Activated CD8-positive, alpha-beta T cell treated with anti-CD3 and anti-CD28 coated beads, Interleukin-2, amount 10 ng/mL, durations not matched to agents 7 days and 5 days (primary cell): ENCODE measurements at regions not wholly inside any gene's neighbourhood (a gene's known extent, or its start where the extent isn't known, plus 50 kb on each side); places are given as distances from the start of the nearest gene placed in this dataset.

ENCODE experiments used
- ATAC-seq: fragments of 150-1000 bp; cut with Tn5 transposase; one replicate; pipeline ENCODE4 v1.10.0; 2021; ENCODE audit warnings: moderate library complexity
- CTCF ChIA-PET: fragments of 350-600 bp; sonication (Branson Sonifier 250); formaldehyde crosslinking; loops from one replicate; lab custom pipeline; 2021; ENCODE audit warnings: antibody characterized with exemption; lab: Charles Lee
- POLR2A ChIA-PET: fragments of 350-600 bp; sonication (Branson Sonifier 250); formaldehyde crosslinking; loops from one replicate; lab custom pipeline; 2021; ENCODE audit warnings: antibody characterized with exemption; lab: Charles Lee
- DNase-seq: peaks from one replicate; pipeline ENCODE4 v3.0.0-alpha.2; 2020
- H3K27ac Mint-ChIP-seq: one replicate; pipeline ENCODE4 v1.8.0; 2021; ENCODE audit warnings: mild to moderate bottlenecking, mixed read lengths
- H3K27me3 Mint-ChIP-seq: one replicate; pipeline ENCODE4 v1.8.0; 2021; ENCODE audit warnings: low read depth, mixed read lengths
- H3K36me3 Mint-ChIP-seq: one replicate; pipeline ENCODE4 v1.8.0; 2021; ENCODE audit warnings: low read depth, mixed read lengths
- H3K4me1 Mint-ChIP-seq: one replicate; pipeline ENCODE4 v1.8.0; 2021; ENCODE audit warnings: low read depth, mixed read lengths
- H3K4me3 Mint-ChIP-seq: one replicate; pipeline ENCODE4 v1.8.0; 2021; ENCODE audit warnings: mild to moderate bottlenecking, mixed read lengths
- H3K9me3 Mint-ChIP-seq: one replicate; pipeline ENCODE4 v1.8.0; 2022; ENCODE audit warnings: mixed read lengths; ENCODE audit not compliant: insufficient read depth

- CTCF ChIA-PET: no interaction called here
- no peaks in the 10 kb centered on the region for H3K36me3 Mint-ChIP-seq
- DNase-seq (no peak), ATAC-seq (no peak)
- H3K27ac Mint-ChIP-seq: no peak overlapping the region
- H3K4me3 Mint-ChIP-seq: no peak overlapping the region
- H3K9me3 Mint-ChIP-seq: peaks cover 8% of the 10 kb centered on the region
- no peaks in the 10 kb centered on the region for H3K27me3 Mint-ChIP-seq
- POLR2A ChIA-PET: no interaction called here
- H3K4me1 Mint-ChIP-seq: no peaks in the 10 kb centered on the region
Measured at GRCh38 chr3:94775746-94776145, 712.9 kb downstream of the NSUN3 start.

- H3K4me1 Mint-ChIP-seq: no peaks in the 10 kb centered on the region
- H3K9me3 Mint-ChIP-seq: peaks cover 10% of the 10 kb centered on the region
- H3K4me3 Mint-ChIP-seq: no peak overlapping the region
- CTCF ChIA-PET: no interaction called here
- no peak overlapping the region for H3K27ac Mint-ChIP-seq
- no peaks in the 10 kb centered on the region for H3K36me3 Mint-ChIP-seq
- H3K27me3 Mint-ChIP-seq: no peaks in the 10 kb centered on the region
- POLR2A ChIA-PET: no interaction called here
- ATAC-seq: no peak
- DNase-seq: no peak
Measured at GRCh38 chr3:94776401-94776915, 713.6 kb downstream of the NSUN3 start.

GRCh38 chr3:94778289-94778688 lies 715.4 kb downstream of the NSUN3 start:
- Mint-ChIP-seq H3K9me3 (peaks cover 10% of the 10 kb centered on the region), H3K27ac (no peak overlapping the region), H3K27me3 (no peaks in the 10 kb centered on the region), H3K36me3 (no peaks in the 10 kb centered on the region), H3K4me1 (no peaks in the 10 kb centered on the region), H3K4me3 (no peak overlapping the region)
- ATAC-seq (no peak), DNase-seq (no peak)
- ChIA-PET POLR2A (no interaction called here), CTCF (interaction anchor here (1.0 kb wide), 1 partner anchor 24 kb away, joined by 3 read pairs; no protein-coding TSS in a partner anchor)

GRCh38 chr3:94778814-94779494 lies 716.1 kb downstream of the NSUN3 start:
- no peak overlapping the region for H3K4me3 Mint-ChIP-seq
- POLR2A ChIA-PET: no interaction called here
- peaks cover 10% of the 10 kb centered on the region for H3K9me3 Mint-ChIP-seq
- H3K36me3 Mint-ChIP-seq: no peaks in the 10 kb centered on the region
- no peaks in the 10 kb centered on the region for H3K27me3 Mint-ChIP-seq
- no peak overlapping the region for H3K27ac Mint-ChIP-seq
- DNase-seq (no peak), ATAC-seq (no peak)
- no peaks in the 10 kb centered on the region for H3K4me1 Mint-ChIP-seq
- CTCF ChIA-PET: no interaction called here

GRCh38 chr3:94779699-94780098 lies 716.8 kb downstream of the NSUN3 start:
- no peak overlapping the region for H3K27ac Mint-ChIP-seq
- H3K27me3 Mint-ChIP-seq: no peaks in the 10 kb centered on the region
- DNase-seq (no peak), ATAC-seq (no peak)
- no peaks in the 10 kb centered on the region for H3K4me1 Mint-ChIP-seq
- no peaks in the 10 kb centered on the region for H3K36me3 Mint-ChIP-seq
- ChIA-PET POLR2A (no interaction called here), CTCF (no interaction called here)
- H3K4me3 Mint-ChIP-seq: no peak overlapping the region
- peaks cover 7% of the 10 kb centered on the region for H3K9me3 Mint-ChIP-seq

- H3K9me3 Mint-ChIP-seq: peaks cover 8% of the 10 kb centered on the region
- DNase-seq: no peak
- H3K27me3 Mint-ChIP-seq: no peaks in the 10 kb centered on the region
- no peaks in the 10 kb centered on the region for H3K36me3 Mint-ChIP-seq
- no peak for ATAC-seq
- no peaks in the 10 kb centered on the region for H3K4me1 Mint-ChIP-seq
- no peak overlapping the region for H3K4me3 Mint-ChIP-seq
- POLR2A ChIA-PET: no interaction called here
- CTCF ChIA-PET: no interaction called here
- H3K27ac Mint-ChIP-seq: no peak overlapping the region
Measured at GRCh38 chr3:94784274-94784673, 721.4 kb downstream of the NSUN3 start.

- Mint-ChIP-seq H3K4me3 (no peak overlapping the region), H3K9me3 (peaks cover 4% of the 10 kb centered on the region), H3K36me3 (no peaks in the 10 kb centered on the region), H3K4me1 (no peaks in the 10 kb centered on the region), H3K27me3 (no peaks in the 10 kb centered on the region), H3K27ac (no peak overlapping the region)
- no peak for ATAC-seq
- CTCF ChIA-PET: no interaction called here
- no peak for DNase-seq
- POLR2A ChIA-PET: no interaction called here
Measured at GRCh38 chr3:94787066-94787465, 724.2 kb downstream of the NSUN3 start.

- H3K36me3 Mint-ChIP-seq: no peaks in the 10 kb centered on the region
- POLR2A ChIA-PET: no interaction called here
- ATAC-seq (no peak), DNase-seq (no peak)
- CTCF ChIA-PET: no interaction called here
- H3K4me1 Mint-ChIP-seq: no peaks in the 10 kb centered on the region
- no peak overlapping the region for H3K27ac Mint-ChIP-seq
- H3K4me3 Mint-ChIP-seq: no peak overlapping the region
- no peaks in the 10 kb centered on the region for H3K27me3 Mint-ChIP-seq
- peaks cover 4% of the 10 kb centered on the region for H3K9me3 Mint-ChIP-seq
Measured at GRCh38 chr3:94787734-94788270, 724.9 kb downstream of the NSUN3 start.

GRCh38 chr3:94794563-94794962 lies 731.7 kb downstream of the NSUN3 start:
- H3K27ac Mint-ChIP-seq: no peak overlapping the region
- H3K36me3 Mint-ChIP-seq: no peaks in the 10 kb centered on the region
- POLR2A ChIA-PET: no interaction called here
- no peak overlapping the region for H3K4me3 Mint-ChIP-seq
- no peaks in the 10 kb centered on the region for H3K4me1 Mint-ChIP-seq
- no peaks in the 10 kb centered on the region for H3K9me3 Mint-ChIP-seq
- H3K27me3 Mint-ChIP-seq: no peaks in the 10 kb centered on the region
- ATAC-seq (no peak), DNase-seq (no peak)
- CTCF ChIA-PET: no interaction called here

- H3K27ac Mint-ChIP-seq: no peak overlapping the region
- no peaks in the 10 kb centered on the region for H3K4me1 Mint-ChIP-seq
- no peak overlapping the region for H3K4me3 Mint-ChIP-seq
- H3K36me3 Mint-ChIP-seq: no peaks in the 10 kb centered on the region
- H3K27me3 Mint-ChIP-seq: no peaks in the 10 kb centered on the region
- no peak for DNase-seq
- no peak for ATAC-seq
- POLR2A ChIA-PET: no interaction called here
- H3K9me3 Mint-ChIP-seq: no peaks in the 10 kb centered on the region
- CTCF ChIA-PET: no interaction called here
Measured at GRCh38 chr3:94799420-94800060, 736.7 kb downstream of the NSUN3 start.

GRCh38 chr3:94811836-94812235 lies 749.0 kb downstream of the NSUN3 start:
- no peaks in the 10 kb centered on the region for H3K9me3 Mint-ChIP-seq
- no peak for DNase-seq
- ChIA-PET CTCF (no interaction called here), POLR2A (no interaction called here)
- H3K4me3 Mint-ChIP-seq: no peak overlapping the region
- H3K27me3 Mint-ChIP-seq: no peaks in the 10 kb centered on the region
- H3K36me3 Mint-ChIP-seq: no peaks in the 10 kb centered on the region
- no peak overlapping the region for H3K27ac Mint-ChIP-seq
- no peak for ATAC-seq
- H3K4me1 Mint-ChIP-seq: no peaks in the 10 kb centered on the region

GRCh38 chr3:94821241-94821640 lies 758.4 kb downstream of the NSUN3 start:
- no peak overlapping the region for H3K27ac Mint-ChIP-seq
- H3K9me3 Mint-ChIP-seq: peaks cover 4% of the 10 kb centered on the region
- no peak for ATAC-seq
- no peaks in the 10 kb centered on the region for H3K4me1 Mint-ChIP-seq
- no peaks in the 10 kb centered on the region for H3K27me3 Mint-ChIP-seq
- H3K36me3 Mint-ChIP-seq: no peaks in the 10 kb centered on the region
- CTCF ChIA-PET: no interaction called here
- no peak for DNase-seq
- no peak overlapping the region for H3K4me3 Mint-ChIP-seq
- POLR2A ChIA-PET: no interaction called here
